PC-9 (cell line): ENCODE measurements at regions not wholly inside any gene's neighbourhood (a gene's known extent, or its start where the extent isn't known, plus 50 kb on each side); places are given as distances from the start of the nearest gene placed in this dataset.
"Not testable (repeated sequence)": the region's sequence is repeated elsewhere in the genome, so short reads cannot be mapped to it uniquely, and the experiment has no call there.

Experiments used
- BruUV-seq: library from RNA; stranded (reverse); fragments of 400-500 nt; replicated peaks from 2 replicates; lab custom pipeline; 2021; lab: Mats Ljungman, UMichigan
- CTCF ChIA-PET: fragments of 300-600 bp; sonication (Branson Sonifier 250); formaldehyde crosslinking; loops from one replicate; lab custom pipeline; 2022; ENCODE audit warnings: antibody characterized with exemption; lab: Charles Lee
- POLR2A ChIA-PET: fragments of 300-600 bp; sonication (Branson Sonifier 250); formaldehyde crosslinking; loops from one replicate; lab custom pipeline; 2022; ENCODE audit warnings: antibody characterized with exemption; ENCODE audit not compliant: unreplicated experiment; lab: Charles Lee
- DNase-seq, 2 experiments: peaks; one replicate each; pipeline versions ENCODE4 v3.0.0 to v3.0.0-alpha.2; 2015 to 2022; ENCODE audit warnings: mixed read lengths in 1 of 2
- H2AFZ ChIP-seq: fragments of 200-600 bp; sonication (generic); 2 replicates; pipeline ENCODE4 v1.8.1; 2017; ENCODE audit warnings: antibody characterized with exemption
- H3F3A ChIP-seq: fragments of 200-600 bp; sonication (generic); 2 replicates; pipeline ENCODE4 v1.8.1; 2017; ENCODE audit warnings: antibody characterized with exemption, mild to moderate bottlenecking, low read depth; ENCODE audit not compliant: insufficient read depth
- H3K27ac ChIP-seq: fragments of 200-600 bp; sonication (generic); 2 replicates; pipeline ENCODE4 v1.6.1; 2016; ENCODE audit warnings: mixed run types
- H3K27me3 ChIP-seq: fragments of 200-600 bp; sonication (generic); 2 replicates; pipeline ENCODE4 v1.6.1; 2016; ENCODE audit warnings: low read depth, mixed run types; ENCODE audit not compliant: insufficient read depth
- H3K36me3 ChIP-seq: fragments of 200-600 bp; sonication (generic); 2 replicates; pipeline ENCODE4 v1.6.1; 2016; ENCODE audit warnings: low read depth, mixed run types
- H3K4me1 ChIP-seq: fragments of 200-600 bp; sonication (generic); replicated peaks from 2 replicates; pipeline ENCODE4 v1.6.1; 2016; ENCODE audit warnings: mixed run types; ENCODE audit not compliant: insufficient read depth
- H3K4me2 ChIP-seq: fragments of 200-600 bp; sonication (generic); 2 replicates; pipeline ENCODE4 v1.6.1; 2017; ENCODE audit warnings: mixed run types
- H3K4me3 ChIP-seq: fragments of 200-600 bp; sonication (generic); 2 replicates; pipeline ENCODE4 v1.6.1; 2016; ENCODE audit warnings: mixed run types
- H3K79me2 ChIP-seq: fragments of 200-600 bp; sonication (generic); 2 replicates; pipeline ENCODE4 v1.6.1; 2017; ENCODE audit warnings: low read depth, mixed run types
- H3K9me2 ChIP-seq: fragments of 200-600 bp; sonication (generic); 2 replicates; pipeline ENCODE4 v1.8.1; 2017; ENCODE audit warnings: mild to moderate bottlenecking; ENCODE audit not compliant: insufficient read depth
- H3K9me3 ChIP-seq: fragments of 200-600 bp; sonication (generic); 2 replicates; pipeline ENCODE4 v1.8.1; 2016; ENCODE audit warnings: low read depth; ENCODE audit not compliant: insufficient read depth
- H4K20me1 ChIP-seq: fragments of 200-600 bp; sonication (generic); 2 replicates; pipeline ENCODE4 v1.8.1; 2017; ENCODE audit not compliant: insufficient read depth
- EZH2 ChIP-seq: fragments of 200-600 bp; sonication (generic); IDR thresholded peaks from 2 replicates; pipeline ENCODE4 v1.8.0; 2017; ENCODE audit warnings: antibody characterized with exemption, low read depth
- intact Hi-C: fragments of 100-400 bp; cut with micrococcal nuclease; formaldehyde crosslinking; loops from one replicate; pipeline ENCODE4 v1.10.0; 2022; ENCODE audit not compliant: unreplicated experiment
- TF ChIP-seq, protein P1 (sequence below): fragments of 200-600 bp; sonication (generic); conservative IDR thresholded peaks from 2 replicates; pipeline ENCODE4 v1.6.1; 2017; ENCODE audit warnings: mixed run types, antibody characterized with exemption, mild to moderate bottlenecking, moderate library complexity

GRCh38 chr2:153657651-153658050, 179.1 kb upstream of the RPRM start:
- POLR2A ChIA-PET: no interaction called here
- Histone ChIP-seq H3K36me3 (no peaks in the 10 kb centered on the region), H3K79me2 (no peaks in the 10 kb centered on the region), H4K20me1 (no peaks in the 10 kb centered on the region), H3K27ac (no peak overlapping the region), H2AFZ (no peak overlapping the region), H3K27me3 (no peaks in the 10 kb centered on the region), H3K9me3 (no peaks in the 10 kb centered on the region), H3K4me3 (no peak overlapping the region), H3K4me2 (no peak overlapping the region), H3K9me2 (no peaks in the 10 kb centered on the region), H3F3A (no peaks in the 10 kb centered on the region), H3K4me1 (no peaks in the 10 kb centered on the region)
- no TSS peak for BruUV-seq
- DNase-seq: no peak
- intact Hi-C loops: no loop called here
- CTCF ChIA-PET: no interaction called here
- no peak for TF ChIP-seq EZH2
- TF ChIP-seq, protein P1, sequence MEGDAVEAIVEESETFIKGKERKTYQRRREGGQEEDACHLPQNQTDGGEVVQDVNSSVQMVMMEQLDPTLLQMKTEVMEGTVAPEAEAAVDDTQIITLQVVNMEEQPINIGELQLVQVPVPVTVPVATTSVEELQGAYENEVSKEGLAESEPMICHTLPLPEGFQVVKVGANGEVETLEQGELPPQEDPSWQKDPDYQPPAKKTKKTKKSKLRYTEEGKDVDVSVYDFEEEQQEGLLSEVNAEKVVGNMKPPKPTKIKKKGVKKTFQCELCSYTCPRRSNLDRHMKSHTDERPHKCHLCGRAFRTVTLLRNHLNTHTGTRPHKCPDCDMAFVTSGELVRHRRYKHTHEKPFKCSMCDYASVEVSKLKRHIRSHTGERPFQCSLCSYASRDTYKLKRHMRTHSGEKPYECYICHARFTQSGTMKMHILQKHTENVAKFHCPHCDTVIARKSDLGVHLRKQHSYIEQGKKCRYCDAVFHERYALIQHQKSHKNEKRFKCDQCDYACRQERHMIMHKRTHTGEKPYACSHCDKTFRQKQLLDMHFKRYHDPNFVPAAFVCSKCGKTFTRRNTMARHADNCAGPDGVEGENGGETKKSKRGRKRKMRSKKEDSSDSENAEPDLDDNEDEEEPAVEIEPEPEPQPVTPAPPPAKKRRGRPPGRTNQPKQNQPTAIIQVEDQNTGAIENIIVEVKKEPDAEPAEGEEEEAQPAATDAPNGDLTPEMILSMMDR: no peak

DNA sequence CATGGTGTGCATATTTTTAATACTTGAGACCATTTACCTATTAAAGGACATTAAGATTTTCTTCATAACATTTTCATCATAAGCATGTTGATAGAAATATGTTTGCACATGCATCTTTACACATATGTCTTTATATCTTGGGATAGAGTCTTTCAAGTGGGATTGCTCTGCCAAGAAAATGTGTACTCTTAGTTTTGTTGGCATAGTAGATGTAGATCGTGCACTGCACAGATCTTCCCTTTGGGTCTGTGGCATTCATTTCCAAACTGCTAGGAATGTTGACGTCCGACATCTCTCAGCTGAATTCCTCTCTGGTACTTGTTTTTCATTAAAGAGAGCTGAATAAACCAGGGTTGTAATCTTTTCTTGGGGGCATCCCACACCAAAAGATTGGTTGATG, 183.2 kb upstream of the RPRM start:
- Histone ChIP-seq H3K9me2 (no peaks in the 10 kb centered on the region), H3K4me2 (no peak overlapping the region), H3K9me3 (0 out of 2 replicates have a peak, but pooled peaks cover 5% of the 10 kb centered on the region), H3K79me2 (no peaks in the 10 kb centered on the region), H3K27ac (no peak overlapping the region), H3K4me3 (no peak overlapping the region), H2AFZ (no peak overlapping the region), H3K4me1 (no peaks in the 10 kb centered on the region), H3K27me3 (no peaks in the 10 kb centered on the region), H3K36me3 (no peaks in the 10 kb centered on the region), H3F3A (no peaks in the 10 kb centered on the region), H4K20me1 (no peaks in the 10 kb centered on the region)
- BruUV-seq: no TSS peak
- TF ChIP-seq, protein P1: no peak
- TF ChIP-seq EZH2: no peak
- ChIA-PET CTCF (no interaction called here), POLR2A (no interaction called here)
- intact Hi-C loops: no loop called here
- DNase-seq: no peak

DNA sequence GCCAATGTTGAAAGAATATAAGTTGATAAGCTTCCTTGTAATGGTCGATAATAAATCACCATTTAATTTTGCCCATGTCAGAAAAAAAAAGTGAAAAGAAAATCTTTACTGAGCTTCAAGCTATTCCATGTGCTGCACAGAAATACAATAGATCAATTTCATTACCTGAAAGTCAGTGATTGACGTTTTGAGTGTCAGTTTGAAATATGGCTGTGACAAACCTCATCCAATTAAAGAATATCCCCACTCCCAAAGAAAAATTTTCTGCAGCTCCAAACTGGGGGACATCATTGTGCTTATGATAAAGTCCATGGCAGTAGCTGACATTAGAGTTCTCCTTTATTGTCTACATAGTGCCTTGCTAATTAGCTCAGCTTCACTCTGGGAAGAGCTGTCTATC, 184.8 kb upstream of the RPRM start:
- Histone ChIP-seq H3K4me2 (no peak overlapping the region), H3K4me1 (no peaks in the 10 kb centered on the region), H2AFZ (no peak overlapping the region), H3K4me3 (no peak overlapping the region), H3K27me3 (no peaks in the 10 kb centered on the region), H4K20me1 (no peaks in the 10 kb centered on the region), H3K9me2 (no peaks in the 10 kb centered on the region), H3K79me2 (no peaks in the 10 kb centered on the region), H3K27ac (no peak overlapping the region), H3K9me3 (0 out of 2 replicates have a peak, but pooled peaks cover 5% of the 10 kb centered on the region), H3K36me3 (no peaks in the 10 kb centered on the region), H3F3A (no peaks in the 10 kb centered on the region)
- ChIA-PET POLR2A (no interaction called here), CTCF (no interaction called here)
- no peak for TF ChIP-seq EZH2
- TF ChIP-seq, protein P1: no peak
- no TSS peak for BruUV-seq
- DNase-seq: no peak
- intact Hi-C loops: no loop called here

GRCh38 chr2:153664009-153664408, 185.4 kb upstream of the RPRM start:
- BruUV-seq, CTCF ChIA-PET, H3F3A ChIP-seq, H3K4me3 ChIP-seq, H3K36me3 ChIP-seq, H3K4me2 ChIP-seq, POLR2A ChIA-PET, DNase-seq, intact Hi-C loops, H3K79me2 ChIP-seq, H3K27ac ChIP-seq, H4K20me1 ChIP-seq, H3K9me2 ChIP-seq, H3K9me3 ChIP-seq, H2AFZ ChIP-seq, H3K4me1 ChIP-seq, H3K27me3 ChIP-seq: not testable (repeated sequence)
